ENCODE measurements at regions not wholly inside any gene's neighbourhood (a gene's known extent, or its start where the extent isn't known, plus 50 kb on each side); places are given as distances from the start of the nearest gene placed in this dataset.

DNA sequence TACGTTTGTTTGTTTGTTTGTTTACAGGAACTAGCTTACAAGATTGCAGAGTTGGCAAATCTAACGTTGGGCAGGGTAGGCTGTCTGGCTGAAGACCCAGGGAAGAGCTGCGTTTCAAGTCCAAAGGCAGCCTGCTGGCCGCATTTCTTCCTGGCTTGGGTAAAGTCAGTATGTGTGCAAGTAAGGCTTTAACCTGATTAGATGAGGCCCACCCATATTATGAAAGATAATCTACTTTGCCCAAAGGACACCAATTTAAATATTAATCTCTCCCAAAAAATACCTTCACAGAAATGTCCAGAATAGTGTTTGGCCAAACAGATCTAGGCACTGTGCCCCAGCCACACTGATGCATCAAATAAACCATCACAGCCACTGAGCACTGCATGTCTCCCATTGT, 228.9 kb upstream of the HABP2 start:
- no peak for DNase-seq (ENCODE audit: low read depth)
- TF ChIP-seq, protein P1, sequence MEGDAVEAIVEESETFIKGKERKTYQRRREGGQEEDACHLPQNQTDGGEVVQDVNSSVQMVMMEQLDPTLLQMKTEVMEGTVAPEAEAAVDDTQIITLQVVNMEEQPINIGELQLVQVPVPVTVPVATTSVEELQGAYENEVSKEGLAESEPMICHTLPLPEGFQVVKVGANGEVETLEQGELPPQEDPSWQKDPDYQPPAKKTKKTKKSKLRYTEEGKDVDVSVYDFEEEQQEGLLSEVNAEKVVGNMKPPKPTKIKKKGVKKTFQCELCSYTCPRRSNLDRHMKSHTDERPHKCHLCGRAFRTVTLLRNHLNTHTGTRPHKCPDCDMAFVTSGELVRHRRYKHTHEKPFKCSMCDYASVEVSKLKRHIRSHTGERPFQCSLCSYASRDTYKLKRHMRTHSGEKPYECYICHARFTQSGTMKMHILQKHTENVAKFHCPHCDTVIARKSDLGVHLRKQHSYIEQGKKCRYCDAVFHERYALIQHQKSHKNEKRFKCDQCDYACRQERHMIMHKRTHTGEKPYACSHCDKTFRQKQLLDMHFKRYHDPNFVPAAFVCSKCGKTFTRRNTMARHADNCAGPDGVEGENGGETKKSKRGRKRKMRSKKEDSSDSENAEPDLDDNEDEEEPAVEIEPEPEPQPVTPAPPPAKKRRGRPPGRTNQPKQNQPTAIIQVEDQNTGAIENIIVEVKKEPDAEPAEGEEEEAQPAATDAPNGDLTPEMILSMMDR (IDR thresholded peaks at IDR 0.05; ENCODE audit: low read length, missing control alignments) = no peak

DNA sequence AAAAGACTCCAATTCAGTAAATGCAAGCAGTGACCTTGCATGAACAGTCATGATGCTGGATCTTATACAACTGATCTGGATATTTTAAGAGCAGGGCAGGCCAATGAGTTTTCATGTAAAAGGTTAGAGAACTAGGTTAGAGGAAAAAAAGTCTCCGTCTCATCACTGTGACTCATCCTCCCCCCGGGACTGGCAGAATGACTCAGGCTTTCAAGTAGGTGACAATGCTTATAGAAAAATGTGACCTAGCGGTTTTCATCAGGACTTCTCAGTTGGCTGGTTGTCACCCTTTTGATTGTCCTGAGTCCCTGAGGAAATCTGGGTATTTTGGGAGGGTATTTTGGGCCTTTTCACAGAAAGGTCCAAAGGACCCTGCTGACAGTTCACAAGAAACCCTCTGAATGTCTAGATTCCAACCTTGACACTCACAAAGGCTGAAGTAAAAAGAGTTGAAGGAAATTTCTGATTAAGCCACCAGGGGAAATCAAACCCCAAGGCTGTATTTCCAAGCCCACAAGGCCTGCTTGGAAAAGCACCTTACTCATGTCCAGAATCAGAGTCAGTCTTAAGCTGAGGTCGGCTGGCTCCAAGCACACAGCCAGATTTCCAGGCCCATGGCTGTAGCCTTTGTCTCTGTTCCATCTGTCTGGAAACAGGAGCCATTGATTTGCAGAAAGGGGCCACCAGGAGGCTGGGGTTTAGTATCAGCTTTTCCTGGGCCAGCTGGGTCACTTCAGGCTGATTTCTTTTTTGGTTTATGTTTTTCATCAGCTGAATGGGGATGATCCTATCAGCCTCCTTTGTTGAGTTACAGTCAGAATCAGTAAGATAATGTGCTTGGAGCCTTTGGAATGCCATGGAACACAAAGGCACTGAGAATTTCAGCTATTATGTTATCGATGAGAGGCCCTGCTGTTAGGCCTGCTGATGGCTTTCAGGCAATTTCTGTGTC, 226.4 kb upstream of the HABP2 start:
- TF ChIP-seq, protein P1 (IDR thresholded peaks at IDR 0.05; ENCODE audit: low read length, missing control alignments) = peak; percentile 17
- no peak overlapping the region for H3K4me3 ChIP-seq (replicated peaks; ENCODE audit: low read depth, low read length)
- peak; percentile 60 for DNase-seq (ENCODE audit: low read depth)

More for the DNA sequence above, 228.9 kb upstream of the HABP2 start:
- H3K4me3 ChIP-seq (replicated peaks; ENCODE audit: low read depth, low read length) = no peak overlapping the region

DNA sequence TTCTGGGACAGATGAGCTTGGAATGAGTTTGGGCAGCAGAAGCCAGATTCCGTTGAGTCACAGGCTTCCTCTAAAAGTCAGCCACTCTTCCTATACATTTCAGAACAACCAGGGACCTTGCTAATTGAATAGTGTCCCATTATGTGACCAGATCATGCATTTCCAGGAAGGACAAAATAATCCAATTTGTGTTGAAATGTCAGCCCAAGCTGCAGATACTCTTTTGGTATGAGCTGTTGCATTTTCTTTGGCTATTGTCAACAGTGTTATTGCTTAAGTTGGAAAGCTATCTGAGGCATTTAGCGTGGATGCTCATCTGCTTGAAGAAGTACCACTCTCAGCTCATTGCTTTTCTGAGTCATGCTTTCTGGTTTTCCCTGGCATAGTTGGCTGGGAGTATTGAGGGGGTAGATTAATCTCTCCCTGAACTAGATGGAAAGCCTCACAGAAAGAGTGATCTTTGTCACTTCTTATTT, 223.7 kb upstream of the HABP2 start:
- no peak overlapping the region for H3K4me3 ChIP-seq (replicated peaks; ENCODE audit: low read depth, low read length)
- DNase-seq (ENCODE audit: low read depth) = peak; percentile 60
- TF ChIP-seq, protein P1 (IDR thresholded peaks at IDR 0.05; ENCODE audit: low read length, missing control alignments) = no peak

DNA sequence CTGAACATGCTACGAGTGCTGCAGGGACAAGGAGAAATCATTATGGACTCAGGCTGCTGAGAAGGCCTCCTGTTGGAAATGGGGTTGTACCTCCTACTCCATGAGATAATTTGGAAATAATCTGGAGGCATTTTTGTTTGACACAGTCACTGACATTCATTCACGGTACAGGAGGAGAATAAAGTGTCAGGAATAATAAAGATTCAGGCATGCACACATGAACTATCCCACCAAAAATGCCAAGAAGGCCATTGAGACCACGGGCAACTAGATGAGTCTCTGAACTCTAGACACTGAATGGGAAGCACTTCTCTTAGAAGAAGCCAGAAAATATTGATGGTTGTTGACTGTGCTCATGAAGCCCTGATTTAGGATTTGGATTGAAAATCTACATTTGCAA, 220.9 kb upstream of the HABP2 start:
- no peak for DNase-seq (ENCODE audit: low read depth)
- H3K4me3 ChIP-seq (replicated peaks; ENCODE audit: low read depth, low read length) = no peak overlapping the region
- TF ChIP-seq, protein P1 (IDR thresholded peaks at IDR 0.05; ENCODE audit: low read length, missing control alignments) = no peak

DNA sequence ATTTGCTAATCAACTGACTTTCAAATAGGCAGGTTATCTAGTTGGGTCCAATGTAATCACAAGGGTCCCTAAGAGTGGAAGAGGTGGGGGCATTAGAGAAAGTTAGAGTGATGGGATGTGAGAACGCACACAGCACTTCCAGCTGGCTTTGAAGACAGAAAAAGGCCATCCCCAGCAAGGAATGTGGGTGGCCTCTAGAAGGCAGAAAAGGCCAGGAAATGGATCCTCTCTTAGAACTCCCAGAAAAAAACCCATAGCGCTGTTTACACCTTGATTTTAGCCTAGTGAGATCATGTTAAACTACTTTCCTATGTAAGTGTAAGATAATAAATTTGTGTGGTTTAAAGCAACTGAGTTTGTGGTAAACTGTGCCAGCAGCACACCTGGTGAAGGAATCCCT, 219.5 kb upstream of the HABP2 start:
- DNase-seq (ENCODE audit: low read depth) = no peak
- H3K4me3 ChIP-seq (replicated peaks; ENCODE audit: low read depth, low read length) = no peak overlapping the region
- TF ChIP-seq, protein P1 (IDR thresholded peaks at IDR 0.05; ENCODE audit: low read length, missing control alignments) = no peak

DNA sequence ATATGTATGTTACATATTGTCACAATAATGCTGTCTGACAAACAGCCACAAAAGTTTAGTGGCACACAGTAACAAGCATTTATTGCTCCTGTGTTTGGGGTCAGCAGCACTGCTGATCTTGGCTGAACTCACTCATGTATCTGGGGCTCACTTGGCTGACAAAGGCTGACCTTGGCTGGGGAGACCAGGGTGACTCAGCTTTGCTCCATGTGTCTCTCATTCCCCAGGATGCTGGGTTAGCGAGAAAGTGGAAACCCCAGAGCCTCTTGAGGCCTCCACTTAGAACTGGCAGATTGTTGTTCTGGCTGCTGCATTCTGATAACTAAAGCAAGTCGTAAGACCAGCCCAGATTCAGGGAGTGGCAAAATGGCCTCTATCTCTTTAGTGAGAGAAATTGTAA, 217.3 kb upstream of the HABP2 start:
- peak; percentile 35 for DNase-seq (ENCODE audit: low read depth)
- H3K4me3 ChIP-seq (replicated peaks; ENCODE audit: low read depth, low read length) = no peak overlapping the region
- TF ChIP-seq, protein P1 (IDR thresholded peaks at IDR 0.05; ENCODE audit: low read length, missing control alignments) = no peak

All from fibroblast of pulmonary artery (primary cell).